IMR-90 (cell line): ENCODE measurements at regions not wholly inside any gene's neighbourhood (a gene's known extent, or its start where the extent isn't known, plus 50 kb on each side); places are given as distances from the start of the nearest gene placed in this dataset.

Experiments used
- ATAC-seq: fragments of 200-7000 bp; cut with Tn5 transposase; 2 replicates; pipeline ENCODE4 v1.9.1; 2020; ENCODE audit warnings: low read depth, mild to moderate bottlenecking, moderate library complexity
- BruUV-seq: library from RNA; stranded (reverse); fragments of 400-500 nt; replicated peaks from 2 replicates; lab custom pipeline; 2021; lab: Mats Ljungman, UMichigan
- CTCF ChIA-PET: fragments of 300-600 bp; formaldehyde crosslinking; extraction: SDS; loops from one replicate; lab custom pipeline; 2021; ENCODE audit warnings: antibody characterized with exemption; lab: Yijun Ruan, JAX
- POLR2A ChIA-PET: fragments of 300-600 bp; sonication (Branson Sonifier 250); formaldehyde crosslinking; loops from one replicate; lab custom pipeline; 2022; ENCODE audit warnings: antibody characterized with exemption; ENCODE audit not compliant: unreplicated experiment; lab: Charles Lee
- DNase-seq: peaks from one replicate; pipeline ENCODE4 v3.0.0; 2013
- H2AFZ ChIP-seq: replicated peaks from 2 replicates; pipeline ENCODE3; 2013; ENCODE audit warnings: low read length, mild to moderate bottlenecking; ENCODE audit not compliant: poor library complexity
- H2AK5ac ChIP-seq: 2 replicates; pipeline ENCODE4 v1.6.1; 2013; ENCODE audit warnings: low read depth, low read length, inconsistent platforms
- H2AK9ac ChIP-seq: replicated peaks from 2 replicates; pipeline ENCODE3; 2013; ENCODE audit warnings: mild to moderate bottlenecking, low read depth, low read length, moderate library complexity; ENCODE audit not compliant: poor library complexity
- H2BK120ac ChIP-seq: 2 replicates; pipeline ENCODE4 v1.6.1; 2013; ENCODE audit warnings: low read depth, low read length, inconsistent platforms
- H2BK15ac ChIP-seq: 3 replicates; pipeline ENCODE4 v1.6.1; 2013; ENCODE audit warnings: low read depth, low read length, inconsistent platforms
- H2BK20ac ChIP-seq: 2 replicates; pipeline ENCODE4 v1.6.1; 2013; ENCODE audit warnings: low read depth, mild to moderate bottlenecking, inconsistent platforms, low read length, moderate library complexity
- H2BK5ac ChIP-seq: 2 replicates; pipeline ENCODE4 v1.6.1; 2013; ENCODE audit warnings: mild to moderate bottlenecking, low read depth, low read length, inconsistent platforms; ENCODE audit not compliant: poor library complexity, severe bottlenecking
- H3K14ac ChIP-seq: replicated peaks from 2 replicates; pipeline ENCODE4 v1.6.1; 2013; ENCODE audit warnings: low read depth, low read length, inconsistent platforms
- H3K18ac ChIP-seq: 2 replicates; pipeline ENCODE4 v1.6.1; 2013; ENCODE audit warnings: low read depth, low read length, control low read depth
- H3K23ac ChIP-seq: 2 replicates; pipeline ENCODE4 v1.6.1; 2013; ENCODE audit warnings: low read depth, low read length, inconsistent platforms
- H3K27ac ChIP-seq: 2 replicates; pipeline ENCODE4 v1.5.1; 2013; ENCODE audit warnings: mild to moderate bottlenecking, control low read depth, low read length; ENCODE audit not compliant: insufficient read depth
- H3K27me3 ChIP-seq: 2 replicates; pipeline ENCODE4 v1.6.1; 2013; ENCODE audit warnings: low read length; ENCODE audit not compliant: control insufficient read depth, insufficient read depth
- H3K36me3 ChIP-seq: 2 replicates; pipeline ENCODE4 v1.6.1; 2013; ENCODE audit warnings: low read length, mixed read lengths; ENCODE audit not compliant: control insufficient read depth, insufficient read depth
- H3K4ac ChIP-seq: 2 replicates; pipeline ENCODE4 v1.6.1; 2013; ENCODE audit warnings: low read depth, low read length, inconsistent platforms
- H3K4me1 ChIP-seq: 2 replicates; pipeline ENCODE4 v1.6.1; 2013; ENCODE audit warnings: low read length, mixed read lengths; ENCODE audit not compliant: control insufficient read depth, insufficient read depth
- H3K4me2 ChIP-seq: 2 replicates; pipeline ENCODE4 v1.6.1; 2013; ENCODE audit warnings: low read depth, mild to moderate bottlenecking, control low read depth, low read length, moderate library complexity
- H3K4me3 ChIP-seq: 2 replicates; pipeline ENCODE4 v1.5.1; 2013; ENCODE audit warnings: low read depth, mild to moderate bottlenecking, control low read depth, low read length, moderate library complexity; ENCODE audit not compliant: insufficient read depth
- H3K56ac ChIP-seq: 2 replicates; pipeline ENCODE4 v1.6.1; 2013; ENCODE audit warnings: low read length, inconsistent platforms; ENCODE audit not compliant: insufficient read depth; ENCODE audit errors: extremely low read depth
- H3K79me1 ChIP-seq, 2 experiments: 2 replicates each; pipeline ENCODE4 v1.6.1; 2013; ENCODE audit warnings: low read length in 2 of 2, inconsistent platforms in 1 of 2, low read depth in 1 of 2
- H3K9ac ChIP-seq: 2 replicates; pipeline ENCODE4 v1.6.1; 2013; ENCODE audit warnings: low read depth, low read length, control low read depth
- H3K9me1 ChIP-seq: 2 replicates; pipeline ENCODE4 v1.6.1; 2013; ENCODE audit warnings: low read length, inconsistent platforms; ENCODE audit not compliant: insufficient read depth
- H3K9me3 ChIP-seq: 2 replicates; pipeline ENCODE4 v1.6.1; 2013; ENCODE audit warnings: low read length; ENCODE audit not compliant: control insufficient read depth, insufficient read depth
- H4K20me1 ChIP-seq: 2 replicates; pipeline ENCODE4 v1.6.1; 2013; ENCODE audit warnings: low read length, inconsistent platforms; ENCODE audit not compliant: insufficient read depth
- H4K5ac ChIP-seq: 2 replicates; pipeline ENCODE4 v1.6.1; 2013; ENCODE audit warnings: mild to moderate bottlenecking, low read depth, low read length, control low read depth
- H4K8ac ChIP-seq, 2 experiments: 2 replicates each; pipeline ENCODE4 v1.6.1; 2013; ENCODE audit warnings: low read depth in 2 of 2, low read length in 2 of 2, control low read depth in 1 of 2, inconsistent platforms in 1 of 2
- H4K91ac ChIP-seq: 2 replicates; pipeline ENCODE4 v1.6.1; 2013; ENCODE audit warnings: low read depth, low read length, inconsistent platforms; ENCODE audit not compliant: insufficient read depth
- BHLHE40 ChIP-seq: fragments of 150-350 bp; IDR thresholded peaks from 2 replicates; pipeline ENCODE4 v1.6.1; 2016; ENCODE audit warnings: mild to moderate bottlenecking, low read depth, low read length
- CEBPB ChIP-seq: IDR thresholded peaks from 2 replicates; pipeline ENCODE4 v1.6.1; 2012; ENCODE audit warnings: low read depth, low read length, improper control_type of control experiment
- CHD1 ChIP-seq: IDR thresholded peaks from 2 replicates; pipeline ENCODE4 v1.6.1; 2012; ENCODE audit warnings: low read depth, low read length, improper control_type of control experiment
- CTCF ChIP-seq: conservative IDR thresholded peaks from 2 replicates; pipeline ENCODE4 v1.5.1; 2012; ENCODE audit warnings: mild to moderate bottlenecking, low read depth, low read length, improper control_type of control experiment
- ELK1 ChIP-seq: fragments of 150-350 bp; IDR thresholded peaks from 2 replicates; pipeline ENCODE4 v1.6.1; 2016; ENCODE audit warnings: low read depth, mild to moderate bottlenecking, low read length, moderate library complexity, borderline replicate concordance
- FOS ChIP-seq: fragments of 150-350 bp; IDR thresholded peaks from 2 replicates; pipeline ENCODE4 v1.6.1; 2016; ENCODE audit warnings: low read depth, low read length
- MAFK ChIP-seq: IDR thresholded peaks from 2 replicates; pipeline ENCODE4 v1.6.1; 2012; ENCODE audit warnings: low read depth, low read length, improper control_type of control experiment
- MAZ ChIP-seq: IDR thresholded peaks from 2 replicates; pipeline ENCODE4 v1.6.1; 2012; ENCODE audit warnings: low read depth, mild to moderate bottlenecking, low read length, improper control_type of control experiment, moderate library complexity, borderline replicate concordance
- MXI1 ChIP-seq: IDR thresholded peaks from 2 replicates; pipeline ENCODE4 v1.6.1; 2012; ENCODE audit warnings: low read depth, mild to moderate bottlenecking, low read length, moderate library complexity, borderline replicate concordance
- NFE2L2 ChIP-seq: fragments of 150-350 bp; IDR thresholded peaks from 2 replicates; pipeline ENCODE4 v1.6.1; 2016; ENCODE audit warnings: low read depth, mild to moderate bottlenecking, low read length
- POLR2A ChIP-seq: IDR thresholded peaks from 2 replicates; pipeline ENCODE4 v1.6.1; 2012; ENCODE audit warnings: mild to moderate bottlenecking, low read depth, low read length
- RAD21 ChIP-seq: IDR thresholded peaks from 2 replicates; pipeline ENCODE4 v1.6.1; 2012; ENCODE audit warnings: low read length, improper control_type of control experiment
- RCOR1 ChIP-seq: IDR thresholded peaks from 2 replicates; pipeline ENCODE4 v1.6.1; 2012; ENCODE audit warnings: mild to moderate bottlenecking, low read length, improper control_type of control experiment; ENCODE audit not compliant: insufficient replicate concordance
- RFX5 ChIP-seq: IDR thresholded peaks from 2 replicates; pipeline ENCODE4 v1.8.0; 2012; ENCODE audit warnings: low read depth, mild to moderate bottlenecking, low read length, moderate library complexity
- SMC3 ChIP-seq: fragments of 150-350 bp; IDR thresholded peaks from 2 replicates; pipeline ENCODE4 v1.6.1; 2016; ENCODE audit warnings: low read depth, mild to moderate bottlenecking, antibody characterized with exemption, low read length, moderate library complexity
- dilution Hi-C: fragments of 300-500 bp; cut with HindIII; formaldehyde crosslinking; loops from one replicate; pipeline ENCODE4 v1.14.3; 2018; ENCODE audit warnings: low sequenced_read_pairs; ENCODE audit not compliant: unreplicated experiment
- in situ Hi-C: fragments of 300-500 bp; cut with MboI; formaldehyde crosslinking; loops from 3 replicates; pipeline ENCODE4 v1.14.3; 2019; ENCODE audit warnings: low sequenced_read_pairs, inconsistent platforms, mixed read lengths
- intact Hi-C: fragments of 100-400 bp; cut with micrococcal nuclease; formaldehyde crosslinking; loops from 2 replicates; pipeline ENCODE4 v1.10.0; 2022
- TF ChIP-seq, protein P1 (sequence below): fragments of 150-350 bp; IDR thresholded peaks from 2 replicates; pipeline ENCODE4 v1.6.1; 2017; ENCODE audit warnings: mild to moderate bottlenecking, antibody characterized with exemption, low read length, low read depth

GRCh38 chr1:14011888-14012287 is 311.9 kb downstream of the PRDM2 start:
- Histone ChIP-seq H3K14ac (no peak overlapping the region), H4K8ac (no peak overlapping the region), H3K4ac (no peak overlapping the region), H3K9ac (no peak overlapping the region), H4K91ac (no peak overlapping the region), H2AK5ac (no peak overlapping the region), H4K5ac (no peak overlapping the region), H3K4me3 (no peak overlapping the region), H3K56ac (no peak overlapping the region), H3K18ac (no peak overlapping the region), H3K4me2 (no peak overlapping the region), H2AK9ac (no peak overlapping the region), H3K9me3 (peaks cover 17% of the 10 kb centered on the region), H2BK5ac (no peak overlapping the region), H3K79me1 (no peaks in the 10 kb centered on the region), H3K9me1 (no peaks in the 10 kb centered on the region), H2BK15ac (no peak overlapping the region), H4K20me1 (no peaks in the 10 kb centered on the region), H3K4me1 (no peaks in the 10 kb centered on the region), H3K27ac (no peak overlapping the region), H3K23ac (no peak overlapping the region), H3K36me3 (no peaks in the 10 kb centered on the region), H2AFZ (no peak overlapping the region), H2BK20ac (no peak overlapping the region), H3K27me3 (no peaks in the 10 kb centered on the region), H2BK120ac (no peak overlapping the region)
- in situ Hi-C loops (no loop called here), dilution Hi-C loops (no loop called here), intact Hi-C loops (no loop called here)
- ChIA-PET POLR2A (no interaction called here), CTCF (no interaction called here)
- no peak for DNase-seq
- TF ChIP-seq FOS, result no peak
- no peak for TF ChIP-seq RAD21
- TF ChIP-seq CHD1, result no peak
- no peak for TF ChIP-seq NFE2L2
- TF ChIP-seq POLR2A, result no peak
- no peak for TF ChIP-seq RFX5
- no peak for TF ChIP-seq CEBPB
- TF ChIP-seq, protein P1, sequence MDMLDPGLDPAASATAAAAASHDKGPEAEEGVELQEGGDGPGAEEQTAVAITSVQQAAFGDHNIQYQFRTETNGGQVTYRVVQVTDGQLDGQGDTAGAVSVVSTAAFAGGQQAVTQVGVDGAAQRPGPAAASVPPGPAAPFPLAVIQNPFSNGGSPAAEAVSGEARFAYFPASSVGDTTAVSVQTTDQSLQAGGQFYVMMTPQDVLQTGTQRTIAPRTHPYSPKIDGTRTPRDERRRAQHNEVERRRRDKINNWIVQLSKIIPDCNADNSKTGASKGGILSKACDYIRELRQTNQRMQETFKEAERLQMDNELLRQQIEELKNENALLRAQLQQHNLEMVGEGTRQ, result no peak
- no peak for TF ChIP-seq MAFK
- no peak for TF ChIP-seq ELK1
- no peak for TF ChIP-seq RCOR1
- no peak for TF ChIP-seq BHLHE40
- TF ChIP-seq CTCF, result no peak
- no peak for TF ChIP-seq MXI1
- TF ChIP-seq SMC3, result no peak
- no peak for TF ChIP-seq MAZ
- no TSS peak for BruUV-seq
- ATAC-seq, result no peak
